IMR-90 (cell line): ENCODE measurements at regions not wholly inside any gene's neighbourhood (a gene's known extent, or its start where the extent isn't known, plus 50 kb on each side); places are given as distances from the start of the nearest gene placed in this dataset.

ENCODE experiments used
- BHLHE40 ChIP-seq: fragments of 150-350 bp; IDR thresholded peaks from 2 replicates; pipeline ENCODE4 v1.6.1; 2016; ENCODE audit warnings: mild to moderate bottlenecking, low read depth, low read length
- CHD1 ChIP-seq: IDR thresholded peaks from 2 replicates; pipeline ENCODE4 v1.6.1; 2012; ENCODE audit warnings: low read depth, low read length, improper control_type of control experiment
- FOS ChIP-seq: fragments of 150-350 bp; IDR thresholded peaks from 2 replicates; pipeline ENCODE4 v1.6.1; 2016; ENCODE audit warnings: low read depth, low read length
- MAFK ChIP-seq: IDR thresholded peaks from 2 replicates; pipeline ENCODE4 v1.6.1; 2012; ENCODE audit warnings: low read depth, low read length, improper control_type of control experiment
- POLR2A ChIP-seq: IDR thresholded peaks from 2 replicates; pipeline ENCODE4 v1.6.1; 2012; ENCODE audit warnings: mild to moderate bottlenecking, low read depth, low read length
- RAD21 ChIP-seq: IDR thresholded peaks from 2 replicates; pipeline ENCODE4 v1.6.1; 2012; ENCODE audit warnings: low read length, improper control_type of control experiment
- RCOR1 ChIP-seq: IDR thresholded peaks from 2 replicates; pipeline ENCODE4 v1.6.1; 2012; ENCODE audit warnings: mild to moderate bottlenecking, low read length, improper control_type of control experiment; ENCODE audit not compliant: insufficient replicate concordance
- USF2 ChIP-seq: fragments of 150-350 bp; IDR thresholded peaks from 2 replicates; pipeline ENCODE4 v1.6.1; 2017; ENCODE audit warnings: mild to moderate bottlenecking, antibody characterized with exemption, low read length, low read depth
- TF ChIP-seq, protein P1 (sequence below): conservative IDR thresholded peaks from 2 replicates; pipeline ENCODE4 v1.5.1; 2012; ENCODE audit warnings: mild to moderate bottlenecking, low read depth, low read length, improper control_type of control experiment

GRCh38 chr11:100622404-100622803, 64.7 kb upstream of the ARHGAP42 start:
- no peak for TF ChIP-seq POLR2A
- TF ChIP-seq, protein P1, sequence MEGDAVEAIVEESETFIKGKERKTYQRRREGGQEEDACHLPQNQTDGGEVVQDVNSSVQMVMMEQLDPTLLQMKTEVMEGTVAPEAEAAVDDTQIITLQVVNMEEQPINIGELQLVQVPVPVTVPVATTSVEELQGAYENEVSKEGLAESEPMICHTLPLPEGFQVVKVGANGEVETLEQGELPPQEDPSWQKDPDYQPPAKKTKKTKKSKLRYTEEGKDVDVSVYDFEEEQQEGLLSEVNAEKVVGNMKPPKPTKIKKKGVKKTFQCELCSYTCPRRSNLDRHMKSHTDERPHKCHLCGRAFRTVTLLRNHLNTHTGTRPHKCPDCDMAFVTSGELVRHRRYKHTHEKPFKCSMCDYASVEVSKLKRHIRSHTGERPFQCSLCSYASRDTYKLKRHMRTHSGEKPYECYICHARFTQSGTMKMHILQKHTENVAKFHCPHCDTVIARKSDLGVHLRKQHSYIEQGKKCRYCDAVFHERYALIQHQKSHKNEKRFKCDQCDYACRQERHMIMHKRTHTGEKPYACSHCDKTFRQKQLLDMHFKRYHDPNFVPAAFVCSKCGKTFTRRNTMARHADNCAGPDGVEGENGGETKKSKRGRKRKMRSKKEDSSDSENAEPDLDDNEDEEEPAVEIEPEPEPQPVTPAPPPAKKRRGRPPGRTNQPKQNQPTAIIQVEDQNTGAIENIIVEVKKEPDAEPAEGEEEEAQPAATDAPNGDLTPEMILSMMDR: no peak
- TF ChIP-seq RAD21: no peak
- no peak for TF ChIP-seq BHLHE40
- TF ChIP-seq MAFK: no peak
- TF ChIP-seq RCOR1: no peak
- no peak for TF ChIP-seq CHD1
- no peak for TF ChIP-seq FOS
- TF ChIP-seq USF2: no peak
